Lower leg skin (tissue), 4 donors: ENCODE measurements at regions not wholly inside any gene's neighbourhood (a gene's known extent, or its start where the extent isn't known, plus 50 kb on each side); places are given as distances from the start of the nearest gene placed in this dataset.
"Not testable (repeated sequence)": the region's sequence is repeated elsewhere in the genome, so short reads cannot be mapped to it uniquely, and the experiment has no call there.

Experiments
- DNase-seq, 2 donors: peaks; one replicate each; pipeline ENCODE4 v3.0.0-alpha.2; 2019; ENCODE audit warnings: low spot score in 2 of 2
- H3K4me3 ChIP-seq: fragments of 200-600 bp; sonication (generic); 2 replicates; pipeline ENCODE4 v1.5.1; 2017; ENCODE audit warnings: mild to moderate bottlenecking, low read depth; ENCODE audit not compliant: poor library complexity, severe bottlenecking
- CTCF ChIP-seq, 3 donors: fragments of 450-650 bp; IDR thresholded peaks; one replicate each; pipeline ENCODE4 v1.5.1; 2016; ENCODE audit warnings: antibody characterized with exemption in 3 of 3, mild to moderate bottlenecking in 3 of 3, moderate library complexity in 2 of 3
- POLR2A ChIP-seq, 2 donors: fragments of 450-650 bp; IDR thresholded peaks; one replicate each; pipeline ENCODE4 v1.6.1; 2016 to 2017; ENCODE audit warnings: antibody characterized with exemption in 2 of 2, mild to moderate bottlenecking in 1 of 2, moderate library complexity in 1 of 2
- WGBS, 2 donors: methylation state at CpG; one replicate each; pipeline ENCODE4 v1.1.5; 2018; 5-methylcytosine and 5-hydroxymethylcytosine counted together
- intact Hi-C: fragments of 100-400 bp; cut with DNase I; formaldehyde crosslinking; loops from one replicate; pipeline ENCODE4 v1.15.0; 2023; ENCODE audit warnings: low total_unique reads

GRCh38 chr9:16294133-16294770 lies 576.2 kb downstream of the BNC2 start:
- no peak overlapping the region for H3K4me3 ChIP-seq
- intact Hi-C loops = no loop called here
- WGBS, 2 donors = 40 to 66% methylated on average over 7 of the region's 7 CpGs
- TF ChIP-seq CTCF (IDR thresholded peaks at IDR 0.05) (no peak), POLR2A (IDR thresholded peaks at IDR 0.05) (no peak)
- DNase-seq = peak in 1 of 2 donors; percentile 43

GRCh38 chr9:16294940-16295339 lies 575.5 kb downstream of the BNC2 start:
- intact Hi-C loops, H3K4me3 ChIP-seq: not testable (repeated sequence)
- 71 to 74% methylated on average over 5 of the region's 5 CpGs for WGBS, 2 donors
- peak in 1 of 2 donors; percentile 66 for DNase-seq

- DNase-seq, H3K4me3 ChIP-seq, intact Hi-C loops: not testable (repeated sequence)
- WGBS, 2 donors = 89 to 96% methylated on average over 3 of the region's 3 CpGs
These were observed 571.1 kb downstream of the BNC2 start for GRCh38 chr9:16299368-16299767.

- WGBS, 2 donors = 83 to 88% methylated on average over 6 of the region's 6 CpGs
- intact Hi-C loops = no loop called here
These were observed 567.0 kb downstream of the BNC2 start for GRCh38 chr9:16303506-16303905.

GRCh38 chr9:16304301-16304700 lies 566.2 kb downstream of the BNC2 start:
- 55 to 61% methylated on average over 3 of the region's 3 CpGs for WGBS, 2 donors
- DNase-seq = peak in 1 of 2 donors; percentile 59
- TF ChIP-seq POLR2A (IDR thresholded peaks at IDR 0.05) = no peak
- TF ChIP-seq CTCF (IDR thresholded peaks at IDR 0.05) = no peak
- no peak overlapping the region for H3K4me3 ChIP-seq
- intact Hi-C loops = no loop called here

More at GRCh38 chr9:16303506-16303905, 567.0 kb downstream of the BNC2 start:
- peak in 1 of 2 donors; percentile 4 for DNase-seq
- H3K4me3 ChIP-seq = no peak overlapping the region
- TF ChIP-seq POLR2A (IDR thresholded peaks at IDR 0.05) (no peak), CTCF (IDR thresholded peaks at IDR 0.05) (no peak)

GRCh38 chr9:16306586-16306985 lies 563.9 kb downstream of the BNC2 start:
- TF ChIP-seq CTCF (IDR thresholded peaks at IDR 0.05) = no peak
- no peak for TF ChIP-seq POLR2A (IDR thresholded peaks at IDR 0.05)
- 92 to 96% methylated on average over 3 of the region's 3 CpGs for WGBS, 2 donors
- intact Hi-C loops = no loop called here

GRCh38 chr9:16307626-16308195 lies 562.8 kb downstream of the BNC2 start:
- intact Hi-C loops = no loop called here
- DNase-seq = no peak
- H3K4me3 ChIP-seq = no peak overlapping the region
- 94 to 96% methylated on average over 2 of the region's 2 CpGs for WGBS, 2 donors
- TF ChIP-seq CTCF (IDR thresholded peaks at IDR 0.05) = no peak
- TF ChIP-seq POLR2A (IDR thresholded peaks at IDR 0.05) = no peak

More at GRCh38 chr9:16306586-16306985, 563.9 kb downstream of the BNC2 start:
- H3K4me3 ChIP-seq = no peak overlapping the region
- DNase-seq = peak in 1 of 2 donors; percentile 32
